GM18508 (cell line): ENCODE measurements at regions not wholly inside any gene's neighbourhood (a gene's known extent, or its start where the extent isn't known, plus 50 kb on each side); places are given as distances from the start of the nearest gene placed in this dataset.
A peak's percentile ranks its signal among the peaks of the same experiment; 100 is the strongest.
"Not testable (repeated sequence)": the region's sequence is repeated elsewhere in the genome, so short reads cannot be mapped to it uniquely, and the experiment has no call there.

Experiments used
- ATAC-seq: cut with Tn5 transposase; IDR thresholded peaks from one replicate; pipeline ENCODE4 v1.9.1; 2021; ENCODE audit warnings: moderate number of reproducible peaks; ENCODE audit not compliant: insufficient read depth, unreplicated experiment

DNA sequence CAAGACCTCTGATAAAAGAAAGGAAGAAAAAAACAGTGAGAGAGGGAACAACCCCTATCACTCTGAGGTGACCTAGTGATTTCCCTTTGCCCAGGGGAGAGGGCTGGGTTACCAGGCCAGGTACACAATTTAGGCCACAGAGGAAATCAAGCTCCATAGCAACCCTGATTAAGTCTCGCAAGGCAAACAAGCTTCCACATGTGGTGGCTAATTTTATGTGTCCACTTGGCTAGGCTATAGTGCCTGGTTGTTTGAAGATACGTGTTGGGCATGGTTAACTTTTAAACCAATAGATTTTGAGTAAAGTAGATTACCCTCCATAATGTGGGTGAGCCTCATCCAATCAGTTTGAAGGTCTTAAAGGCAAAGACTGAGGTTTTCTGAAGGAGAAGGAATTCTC is 108.9 kb upstream of the TERB2 start:
- not testable (repeated sequence) for ATAC-seq

DNA sequence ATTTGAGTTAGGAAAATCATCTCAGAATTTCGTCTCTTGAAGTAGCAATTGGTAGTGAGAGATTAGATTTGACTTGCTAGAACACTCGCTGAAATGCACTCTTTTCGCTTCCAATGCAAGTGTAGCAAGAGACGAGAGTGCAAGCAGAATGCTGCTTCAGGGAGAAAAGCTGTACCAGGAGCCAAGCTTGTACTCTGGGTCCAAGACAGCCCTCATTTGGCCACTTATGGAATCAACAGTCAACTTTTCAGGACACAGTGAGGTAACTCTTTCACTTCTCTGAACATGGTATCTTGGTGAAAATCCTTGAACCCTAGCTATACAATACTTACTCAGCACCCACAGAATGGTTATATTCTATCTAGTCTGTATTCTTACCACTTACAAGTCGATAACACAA is 107.6 kb upstream of the TERB2 start:
- ATAC-seq: not testable (repeated sequence)

DNA sequence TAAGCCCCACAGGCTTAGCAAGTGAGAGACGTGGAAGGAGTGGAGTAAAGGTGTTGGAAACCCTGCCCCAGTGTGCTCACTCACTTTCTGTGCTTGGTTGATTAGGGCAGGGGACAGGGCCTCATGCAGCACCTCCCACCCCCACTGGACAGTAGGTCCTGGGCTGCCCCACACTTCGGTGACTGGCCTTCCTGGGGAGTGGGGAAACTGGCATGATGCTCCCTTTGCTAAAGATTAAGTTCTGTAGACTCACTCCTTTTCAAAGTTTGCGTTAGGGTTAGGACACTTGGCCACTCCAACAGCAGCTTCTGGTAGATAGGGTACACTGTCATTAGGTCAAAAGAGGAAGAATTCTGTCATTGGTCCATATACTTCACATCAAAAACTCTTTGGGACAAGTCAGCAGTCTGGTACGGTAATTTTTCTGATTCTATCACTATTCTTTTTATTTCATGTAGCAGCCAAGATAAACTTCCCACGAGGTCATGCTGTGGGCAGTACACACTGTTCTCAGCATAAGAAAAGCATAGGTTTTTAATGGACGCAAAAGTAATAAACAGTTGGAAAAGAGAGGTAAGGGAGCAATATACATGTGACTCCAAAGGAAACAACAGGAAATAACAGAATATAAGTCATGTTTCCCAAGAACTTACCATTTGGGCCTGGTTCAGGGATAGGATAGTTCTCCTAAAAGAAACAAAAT is 106.6 kb upstream of the TERB2 start:
- not testable (repeated sequence) for ATAC-seq

DNA sequence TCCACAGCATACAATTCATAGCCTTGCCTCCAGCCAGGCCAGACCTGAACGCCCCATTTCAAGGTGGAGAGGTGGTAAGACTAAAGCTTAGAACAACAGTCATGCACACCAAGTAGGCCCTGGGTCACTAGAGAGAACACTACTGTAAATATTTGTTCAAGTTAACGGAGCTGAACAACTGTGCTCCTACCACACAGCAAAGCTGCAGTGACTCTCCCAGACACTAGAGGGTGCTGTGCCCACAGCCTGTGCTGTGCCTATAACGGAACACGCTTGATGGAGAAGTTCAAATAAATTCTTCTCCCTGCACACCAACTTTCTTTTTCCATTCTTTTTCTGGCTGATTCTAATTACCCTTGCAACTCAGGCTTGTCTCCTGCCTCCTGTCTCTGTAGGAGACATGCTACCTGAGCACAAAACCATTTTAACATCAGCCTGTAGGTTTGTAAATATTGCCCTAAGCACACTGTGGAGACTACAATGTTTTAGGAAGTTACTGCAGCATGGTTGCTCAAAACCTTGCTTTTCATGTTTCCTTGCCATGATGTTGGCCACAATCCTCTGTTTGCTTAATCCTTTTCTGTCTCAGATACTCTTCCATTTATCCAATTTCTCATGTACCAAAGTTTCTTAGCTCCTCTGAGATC is 103.1 kb upstream of the TERB2 start:
- peak; percentile 68 for ATAC-seq

DNA sequence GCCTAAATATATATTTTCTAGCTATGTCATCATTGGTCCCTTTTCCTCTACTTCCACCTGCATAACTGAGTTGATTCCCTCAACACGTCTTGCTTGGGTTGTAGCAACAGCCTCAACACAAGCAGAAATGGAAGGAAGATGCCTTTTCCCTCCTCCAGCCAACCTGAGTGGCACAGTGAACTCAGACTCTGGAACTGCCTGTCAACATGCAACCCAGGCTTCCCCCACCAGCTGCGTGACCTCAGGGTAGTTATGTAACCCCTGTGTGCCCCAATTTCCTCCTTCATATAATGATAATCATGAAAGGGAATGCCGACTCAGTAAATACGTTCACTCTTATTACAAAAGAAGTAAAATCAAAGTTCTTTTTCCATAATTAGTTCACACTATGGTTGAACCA is 101.8 kb upstream of the TERB2 start:
- not testable (repeated sequence) for ATAC-seq

DNA sequence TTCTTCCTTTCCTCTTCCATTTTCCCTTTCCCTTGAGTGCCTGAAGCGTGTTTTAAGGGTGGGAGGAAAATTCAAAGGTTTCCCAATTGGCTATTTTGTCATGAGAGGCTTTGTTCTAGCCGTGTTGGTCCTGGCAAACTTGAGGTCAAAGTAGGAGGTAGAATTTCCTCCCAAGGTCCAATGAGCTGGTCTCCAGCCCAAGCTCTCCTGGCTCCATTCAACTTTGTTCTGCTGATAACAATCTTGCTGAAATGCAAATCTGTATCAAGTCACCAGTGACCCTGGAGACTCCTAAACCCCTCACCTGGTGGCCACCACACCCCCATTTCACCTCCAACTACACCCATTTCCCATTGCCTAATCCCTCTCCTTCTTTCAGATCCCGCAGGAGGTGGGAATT is 100.2 kb upstream of the TERB2 start:
- not testable (repeated sequence) for ATAC-seq

DNA sequence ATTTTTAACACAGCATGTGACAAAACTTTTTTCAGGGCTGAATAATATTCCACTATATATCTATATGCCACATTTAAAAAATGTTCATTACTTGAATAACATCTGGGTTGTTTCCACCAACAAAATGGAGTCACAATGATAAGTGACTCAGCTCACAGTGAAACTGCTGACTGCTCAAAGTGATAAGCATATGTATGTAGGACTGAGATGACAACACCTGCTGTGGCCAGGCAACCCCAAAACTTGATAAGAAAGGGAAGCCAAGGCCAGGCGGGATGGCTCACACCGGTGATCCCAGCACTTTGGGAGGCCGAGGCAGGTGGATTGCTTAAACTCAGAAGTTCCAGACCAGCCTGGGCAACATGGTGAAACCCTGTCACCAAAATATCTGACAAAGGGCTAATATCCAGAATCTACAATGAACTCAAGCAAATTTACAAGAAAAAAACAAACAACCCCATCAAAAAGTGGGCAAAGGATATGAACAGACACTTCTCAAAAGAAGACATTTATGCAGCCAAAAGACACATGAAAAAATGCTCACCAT is 99.2 kb upstream of the TERB2 start:
- not testable (repeated sequence) for ATAC-seq

DNA sequence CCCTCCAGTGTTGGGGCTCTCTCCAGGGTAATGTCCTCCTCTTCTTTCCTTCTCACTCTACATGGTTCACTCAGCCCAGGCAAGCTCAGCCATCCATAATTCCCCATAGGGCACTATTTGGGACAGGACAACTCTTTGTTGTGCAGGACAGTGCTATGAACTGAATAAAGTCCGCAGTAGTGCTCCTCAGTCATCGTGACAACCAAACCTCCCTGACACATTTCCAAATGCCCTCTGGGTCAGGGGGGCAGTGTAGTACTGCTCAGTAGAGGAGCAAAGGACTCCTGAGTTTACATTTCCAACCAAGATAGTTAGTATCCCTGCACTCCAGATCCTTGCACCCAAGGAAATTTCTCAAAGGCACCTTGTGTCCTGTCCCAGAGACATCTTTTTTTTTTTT is 97.4 kb upstream of the TERB2 start:
- not testable (repeated sequence) for ATAC-seq

DNA sequence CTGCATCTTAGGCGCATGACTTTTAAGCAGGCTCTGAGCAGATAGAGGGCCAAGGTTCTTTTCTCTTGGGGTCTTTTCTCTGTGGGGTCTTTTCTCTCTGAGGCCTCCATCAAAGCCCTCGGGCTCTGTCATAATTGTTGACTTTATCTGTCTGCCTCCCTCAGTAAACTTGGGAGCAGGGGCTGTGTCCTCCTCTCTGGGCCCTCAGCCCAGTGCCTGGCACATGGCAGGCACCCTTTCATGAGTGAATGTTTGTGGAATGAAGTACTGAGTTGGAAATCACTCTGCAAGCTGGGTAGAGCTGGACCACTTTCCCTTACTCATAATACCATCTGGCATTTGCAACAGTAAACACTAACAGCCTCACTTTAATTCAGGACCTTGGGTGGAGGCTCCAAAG is 96.3 kb upstream of the TERB2 start:
- not testable (repeated sequence) for ATAC-seq

DNA sequence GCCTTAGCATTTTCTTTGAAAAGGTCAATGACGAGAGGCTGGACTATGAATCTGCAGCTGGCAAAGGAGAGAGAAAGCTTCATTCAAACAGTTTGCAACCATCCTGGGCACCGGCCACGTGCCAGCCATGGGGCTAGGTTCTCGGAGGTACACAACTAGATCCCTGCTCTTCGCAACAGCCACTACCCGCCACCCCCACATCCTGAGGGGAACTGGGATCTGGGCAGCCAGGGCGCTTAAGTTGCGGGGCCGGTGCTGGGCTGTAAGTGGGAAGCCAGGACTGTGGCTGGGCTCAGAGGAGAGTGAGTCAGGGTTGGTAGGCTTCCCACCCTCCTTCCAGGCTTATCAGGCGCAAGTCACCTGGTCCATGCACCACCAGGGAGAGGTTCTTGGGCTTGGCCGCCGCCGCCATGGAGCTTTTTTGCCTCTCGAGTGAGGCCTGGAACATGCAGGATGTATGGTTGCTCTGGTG is 95.0 kb upstream of the TERB2 start:
- ATAC-seq: no peak

DNA sequence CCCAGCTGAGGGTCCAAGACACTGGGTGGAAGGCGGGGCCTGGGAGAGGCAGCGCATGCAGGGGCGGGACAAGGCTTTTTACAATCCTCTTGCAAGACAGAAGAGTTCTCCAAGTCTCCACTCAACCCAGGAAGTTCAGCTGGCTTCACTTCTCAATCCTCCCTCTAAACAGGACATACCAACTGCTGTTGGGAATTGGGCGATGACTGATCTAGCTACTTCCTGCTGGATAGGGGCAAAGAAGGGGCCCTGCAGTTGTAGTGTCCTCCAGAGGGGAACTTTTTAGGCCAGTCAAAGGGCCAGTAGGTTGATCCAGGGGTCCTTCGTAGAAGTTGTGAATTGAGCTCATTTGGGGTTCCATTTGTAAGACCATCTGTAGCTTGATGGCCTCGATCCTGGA is 94.6 kb upstream of the TERB2 start:
- no peak for ATAC-seq

DNA sequence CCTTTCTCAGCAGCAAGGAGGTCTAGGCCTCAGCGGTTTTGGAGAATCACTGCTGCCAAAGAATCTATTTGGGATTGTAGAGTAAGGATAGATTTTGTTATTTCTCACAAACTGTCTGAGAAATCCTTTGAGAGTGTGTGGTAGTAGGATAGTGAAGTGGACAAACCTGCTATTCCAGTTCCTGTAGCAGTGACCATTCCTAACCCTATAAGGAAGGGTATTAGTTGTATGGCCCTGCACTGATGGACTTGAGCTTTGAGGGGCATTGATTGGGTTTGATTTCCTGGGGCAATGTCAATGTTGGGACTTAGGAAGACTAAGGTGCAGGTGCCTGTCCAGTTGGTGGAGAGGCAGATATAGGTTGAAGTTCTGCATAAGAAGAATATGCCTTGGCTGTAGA is 93.6 kb upstream of the TERB2 start:
- ATAC-seq: not testable (repeated sequence)

DNA sequence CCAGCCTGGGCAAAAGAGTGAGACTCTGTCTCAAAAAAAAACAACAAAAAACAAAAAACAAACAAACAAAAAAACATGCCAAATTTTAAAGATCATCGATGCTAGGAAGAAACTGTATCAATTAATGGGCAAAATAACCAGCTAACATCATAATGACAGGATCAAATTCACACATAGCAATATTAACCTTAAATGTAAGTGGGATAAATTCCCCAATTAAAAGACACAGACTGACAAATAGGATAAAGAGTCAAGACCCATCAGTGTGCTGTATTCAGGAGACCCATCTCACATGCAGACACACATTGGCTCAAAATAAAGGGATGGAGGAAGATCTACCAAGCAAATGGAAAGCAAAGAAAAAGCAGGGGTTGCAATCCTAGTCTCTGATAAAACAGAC is 88.4 kb upstream of the TERB2 start:
- ATAC-seq: not testable (repeated sequence)

DNA sequence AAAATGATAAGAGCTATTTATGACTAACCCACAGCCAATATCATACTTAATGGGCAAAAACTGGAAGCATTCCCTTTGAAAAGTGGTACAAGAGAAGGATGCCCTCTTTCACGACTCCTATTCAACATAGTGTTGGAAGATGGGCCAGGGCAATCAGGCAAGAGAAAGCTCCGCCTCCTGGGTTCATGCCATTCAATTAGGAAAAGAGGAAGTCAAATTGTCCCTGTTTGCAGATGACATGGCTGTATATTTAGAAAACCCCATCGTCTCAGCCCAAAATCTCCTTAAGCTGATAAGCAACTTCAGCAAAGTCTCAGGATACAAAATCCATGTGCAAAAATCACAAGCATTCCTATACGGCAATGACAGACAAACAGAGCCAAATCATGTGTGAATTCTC is 86.4 kb upstream of the TERB2 start:
- not testable (repeated sequence) for ATAC-seq

DNA sequence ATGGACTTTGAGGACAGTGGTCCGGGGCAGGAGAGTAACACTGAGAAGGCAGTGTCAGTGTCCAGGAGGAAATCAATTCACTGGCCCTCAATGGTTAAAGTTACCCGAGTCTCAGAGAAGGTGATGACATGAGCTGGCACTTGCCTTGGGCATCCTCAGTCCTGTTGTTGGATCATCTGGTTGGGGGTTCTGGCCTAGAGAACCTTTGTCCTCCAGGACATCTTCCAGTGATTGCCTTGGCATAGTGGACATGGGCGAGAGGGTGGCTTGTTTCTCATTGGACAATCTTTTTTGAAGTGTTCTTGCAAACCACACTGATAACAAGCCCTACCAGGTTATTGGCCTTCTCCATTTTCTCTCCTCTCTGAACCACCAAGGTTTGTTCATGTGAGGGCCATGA is 83.4 kb upstream of the TERB2 start:
- no peak for ATAC-seq

DNA sequence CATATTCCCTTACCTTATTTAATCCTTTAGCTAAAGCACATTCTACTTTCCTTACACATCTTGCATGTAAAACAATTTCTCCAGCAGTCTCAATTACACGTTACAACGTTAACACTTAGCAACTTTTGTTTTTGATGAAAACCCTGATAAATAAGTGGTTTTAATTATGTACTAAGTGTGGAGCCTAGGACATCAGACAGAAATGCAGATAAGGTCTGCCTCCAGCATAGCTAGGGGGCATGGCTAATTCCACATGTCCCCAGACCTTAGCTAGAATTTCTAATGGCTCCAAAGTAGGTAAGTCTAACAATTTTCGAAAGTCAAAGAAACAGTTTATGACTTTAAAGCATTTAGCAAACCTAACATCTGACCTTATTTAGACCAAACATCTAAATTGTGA is 77.4 kb upstream of the TERB2 start:
- no peak for ATAC-seq

DNA sequence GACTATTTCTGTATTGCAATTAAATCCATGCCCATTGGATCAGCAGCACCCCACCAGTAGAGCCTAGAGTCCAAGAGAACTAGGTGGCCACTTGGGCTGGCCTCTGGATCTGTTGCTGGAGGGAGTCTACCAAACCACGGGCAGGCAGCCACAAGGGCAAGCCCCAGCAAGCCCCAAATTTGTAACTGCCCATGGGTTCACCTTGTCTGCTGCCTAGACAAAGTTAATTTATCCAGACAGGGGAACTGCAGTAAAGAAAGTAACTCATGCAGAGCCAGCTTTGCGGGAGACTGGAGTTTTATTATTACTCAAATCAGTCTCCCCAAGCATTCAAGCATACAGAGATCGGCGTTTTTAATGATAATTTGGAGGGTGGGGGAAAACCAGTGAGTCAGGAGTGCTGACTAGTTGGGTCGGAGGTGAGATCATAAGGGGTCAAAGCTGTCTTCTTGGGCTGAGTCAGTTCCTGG is 74.0 kb upstream of the TERB2 start:
- ATAC-seq: peak; percentile 72

DNA sequence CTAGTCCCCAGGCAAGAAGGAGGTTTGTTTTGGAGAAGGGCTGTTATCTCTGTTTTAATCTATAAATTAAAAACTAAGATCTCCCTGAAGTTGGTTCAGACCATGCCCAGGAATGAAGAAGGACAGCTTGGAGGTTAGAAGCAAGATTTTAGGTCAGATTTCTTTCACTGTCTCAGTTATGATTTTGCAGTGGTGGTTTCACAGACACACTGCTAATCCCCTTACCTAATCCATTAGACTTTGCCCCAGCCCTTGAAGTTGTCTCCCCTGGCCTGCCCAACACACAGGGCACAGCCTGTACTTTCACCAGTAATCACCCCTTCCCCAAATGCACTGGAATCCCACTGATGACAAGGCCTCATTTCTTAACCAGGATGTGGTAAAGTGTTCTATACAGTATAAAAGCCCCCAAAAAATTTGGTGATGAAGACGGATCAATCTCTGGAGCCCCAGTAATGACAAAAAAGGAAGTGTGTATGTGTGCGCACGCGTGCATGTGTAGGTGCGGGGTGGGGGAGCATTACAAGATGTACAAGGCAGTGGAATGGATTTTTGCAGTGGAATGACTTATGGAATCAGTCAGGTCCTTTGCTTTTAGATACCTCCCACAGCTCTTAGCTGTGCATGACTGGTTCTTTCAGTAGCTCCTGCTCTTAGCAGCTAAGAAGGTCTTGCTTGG is 73.1 kb upstream of the TERB2 start:
- no peak for ATAC-seq

DNA sequence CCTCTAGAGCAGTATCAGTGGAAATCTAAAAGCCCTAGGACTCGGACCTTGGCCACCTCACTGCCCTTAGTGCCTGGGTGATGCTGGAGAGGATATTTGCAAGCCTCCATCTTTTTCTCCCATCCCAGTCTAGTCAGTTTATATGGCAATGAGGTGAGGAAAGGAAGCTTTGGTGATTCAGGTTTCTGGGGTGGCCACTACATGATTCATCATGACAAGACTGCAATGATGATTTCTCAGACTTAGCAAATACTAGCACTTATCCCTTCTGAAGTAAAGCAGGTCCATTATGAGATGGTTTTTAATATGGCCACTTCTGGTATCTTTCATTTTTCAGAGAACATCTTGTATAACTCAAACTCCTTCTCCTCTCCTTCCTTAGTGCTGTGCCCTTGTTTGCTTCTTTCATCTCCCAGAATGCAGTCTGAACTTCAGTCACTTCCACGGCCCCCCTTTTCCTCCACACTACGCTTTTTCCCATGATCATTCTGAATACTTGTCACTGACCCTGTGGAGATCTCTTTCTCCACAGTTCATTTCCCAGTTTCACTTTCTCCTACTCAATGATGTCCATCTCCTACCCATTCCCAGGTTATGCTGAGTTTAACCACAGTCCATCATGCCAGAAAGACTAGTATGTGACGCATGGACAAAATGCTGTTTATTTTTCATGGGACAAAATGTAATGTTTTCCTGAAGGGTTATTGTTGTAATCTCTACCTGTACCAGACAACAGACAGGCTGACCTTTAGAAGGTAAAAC is 57.4 kb upstream of the TERB2 start:
- not testable (repeated sequence) for ATAC-seq

DNA sequence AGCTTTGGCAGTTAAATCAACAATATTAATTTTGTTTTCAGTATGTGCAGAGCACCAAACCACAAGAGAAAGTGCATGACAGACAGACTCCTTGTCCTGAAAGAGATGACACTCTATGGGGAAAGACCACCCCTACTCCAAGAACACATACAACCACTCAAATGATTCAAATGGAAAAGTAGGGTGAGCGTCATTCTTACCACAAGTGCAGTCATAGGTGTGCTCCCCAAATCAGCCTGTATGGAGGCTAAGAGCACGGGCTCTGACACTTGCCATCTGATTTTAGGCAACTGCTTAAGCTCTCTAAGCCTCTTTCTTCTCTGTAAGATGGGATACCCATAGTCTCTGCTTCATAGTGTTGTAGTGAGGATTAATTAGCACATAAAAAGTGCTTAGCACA is 56.7 kb upstream of the TERB2 start:
- not testable (repeated sequence) for ATAC-seq
